ENCODE measurements at regions not wholly inside any gene's neighbourhood (a gene's known extent, or its start where the extent isn't known, plus 50 kb on each side); places are given as distances from the start of the nearest gene placed in this dataset.

DNA sequence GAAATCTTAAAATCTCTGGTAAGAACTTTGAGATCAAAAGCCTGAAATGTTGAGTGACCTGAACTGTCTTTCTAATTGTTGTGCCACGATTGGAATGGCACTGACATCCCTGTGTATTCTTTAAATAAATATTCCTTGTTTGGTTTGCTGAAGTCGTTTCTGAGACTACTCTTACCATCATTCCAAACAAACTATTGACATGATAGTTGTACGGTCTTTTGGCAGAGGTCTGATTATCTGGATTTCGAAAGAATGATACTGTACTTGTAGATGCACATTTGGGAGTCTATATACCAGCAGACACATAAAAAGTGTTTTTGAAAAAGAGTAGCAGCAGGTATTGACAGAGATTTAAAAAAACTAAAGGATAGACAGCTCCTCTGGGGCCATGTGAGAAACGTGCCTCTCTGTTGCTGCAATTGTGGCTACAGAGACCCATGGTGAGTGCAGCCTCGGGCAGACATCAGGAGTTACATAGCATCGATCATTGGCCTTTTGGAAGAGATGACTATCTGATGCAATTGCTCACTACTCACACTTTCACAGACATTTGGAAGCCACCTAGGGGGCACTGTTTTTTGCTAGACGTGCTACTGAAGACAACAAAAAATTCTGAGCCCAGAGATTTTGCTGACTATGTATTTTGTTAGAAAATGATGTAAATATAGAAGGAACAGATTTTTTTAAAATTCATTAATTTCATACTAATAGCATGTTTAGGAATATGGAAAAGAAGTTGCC, 464.5 kb downstream of the KCNT2 start:
- H3K79me1 ChIP-seq (ENCODE audit: low read length): no peaks in the 10 kb centered on the region
- no peaks in the 10 kb centered on the region for H3K4me1 ChIP-seq (ENCODE audit: control insufficient read depth in 1 of 2, insufficient read depth in 2 of 2, low read length in 2 of 2)
- H3K4me2 ChIP-seq (ENCODE audit: low read length): no peak overlapping the region
- no peaks in the 10 kb centered on the region for H3K36me3 ChIP-seq (ENCODE audit: control insufficient read depth in 1 of 2, insufficient read depth in 2 of 2, low read length in 2 of 2)
- H3K9ac ChIP-seq (ENCODE audit: low read length): no peak overlapping the region
- H2BK12ac ChIP-seq (ENCODE audit: low read length): no peak overlapping the region
- H2BK120ac ChIP-seq (ENCODE audit: insufficient read depth, low read length, poor library complexity): no peak overlapping the region
- no peak overlapping the region for H2AK5ac ChIP-seq (ENCODE audit: low read length)
- no peak overlapping the region for H2BK5ac ChIP-seq (ENCODE audit: low read depth, low read length, poor library complexity)
- no peak overlapping the region for H3K18ac ChIP-seq (ENCODE audit: low read length)
- H2AFZ ChIP-seq (ENCODE audit: insufficient read depth, low read length, poor library complexity): no peak overlapping the region
- H3K14ac ChIP-seq (ENCODE audit: low read length): no peak overlapping the region
- no peak overlapping the region for H4K8ac ChIP-seq (ENCODE audit: low read depth, low read length)
- no peak overlapping the region for H3K4me3 ChIP-seq (ENCODE audit: low read depth, low read length)
- no peak overlapping the region for H3K23ac ChIP-seq (ENCODE audit: low read length)
- H3K79me2 ChIP-seq (ENCODE audit: control insufficient read depth, insufficient read depth, low read length, poor library complexity): no peaks in the 10 kb centered on the region
- no peaks in the 10 kb centered on the region for H3K27me3 ChIP-seq (ENCODE audit: insufficient read depth, low read length)
- H3K9me3 ChIP-seq (ENCODE audit: insufficient read depth, low read depth, low read length): no peaks in the 10 kb centered on the region
- DNase-seq: peak in 1 of 2 donors; percentile 7
- H4K12ac ChIP-seq (ENCODE audit: low read depth, low read length): no peak overlapping the region
- H3K4ac ChIP-seq (ENCODE audit: low read depth, low read length): no peak overlapping the region
- H4K91ac ChIP-seq (ENCODE audit: low read depth, low read length): no peak overlapping the region
- H3K27ac ChIP-seq (ENCODE audit: low read depth, low read length): no peak overlapping the region
- WGBS (ENCODE audit: extremely low coverage, insufficient coverage, insufficient read length): no CpG with 5 or more reads among the region's 8 CpGs

DNA sequence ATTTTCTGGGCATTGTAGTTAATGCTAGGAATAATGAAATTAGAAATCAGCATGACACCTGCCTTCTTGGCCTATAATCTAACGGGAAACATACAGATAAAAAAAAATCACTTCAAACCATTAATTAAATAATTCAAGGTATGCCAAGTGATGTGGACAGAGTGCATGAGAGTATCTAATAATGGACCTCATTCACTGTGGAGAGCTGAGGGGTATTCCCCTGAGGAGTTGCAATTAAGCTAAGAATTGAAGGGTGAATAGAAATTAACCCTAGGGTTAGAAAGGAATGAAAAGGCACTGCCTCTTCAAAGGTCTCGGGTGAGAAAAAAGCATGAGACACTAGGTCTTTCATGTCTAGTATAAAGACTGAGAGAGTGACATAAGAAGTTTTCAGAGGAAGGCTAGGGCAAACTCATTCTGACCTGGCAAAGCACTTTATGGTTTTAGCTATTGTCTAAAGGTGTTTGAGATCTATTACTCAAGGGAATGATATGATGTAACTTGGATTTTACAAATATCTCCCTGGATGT, 466.1 kb downstream of the KCNT2 start:
- Histone ChIP-seq H4K12ac (ENCODE audit: low read depth, low read length) (no peak overlapping the region), H3K4ac (ENCODE audit: low read depth, low read length) (no peak overlapping the region), H3K79me2 (ENCODE audit: control insufficient read depth, insufficient read depth, low read length, poor library complexity) (no peaks in the 10 kb centered on the region), H2AFZ (ENCODE audit: insufficient read depth, low read length, poor library complexity) (no peak overlapping the region), H3K79me1 (ENCODE audit: low read length) (no peaks in the 10 kb centered on the region), H3K9ac (ENCODE audit: low read length) (no peak overlapping the region), H2BK12ac (ENCODE audit: low read length) (no peak overlapping the region), H2BK5ac (ENCODE audit: low read depth, low read length, poor library complexity) (no peak overlapping the region), H3K27ac (ENCODE audit: low read depth, low read length) (no peak overlapping the region), H2BK120ac (ENCODE audit: insufficient read depth, low read length, poor library complexity) (no peak overlapping the region), H3K27me3 (ENCODE audit: insufficient read depth, low read length) (no peaks in the 10 kb centered on the region), H4K91ac (ENCODE audit: low read depth, low read length) (no peak overlapping the region), H3K36me3 (ENCODE audit: control insufficient read depth in 1 of 2, insufficient read depth in 2 of 2, low read length in 2 of 2) (no peaks in the 10 kb centered on the region), H3K9me3 (ENCODE audit: insufficient read depth, low read depth, low read length) (no peaks in the 10 kb centered on the region), H3K18ac (ENCODE audit: low read length) (no peak overlapping the region), H3K14ac (ENCODE audit: low read length) (no peak overlapping the region), H3K4me2 (ENCODE audit: low read length) (no peak overlapping the region), H3K4me3 (ENCODE audit: low read depth, low read length) (no peak overlapping the region), H3K4me1 (ENCODE audit: control insufficient read depth in 1 of 2, insufficient read depth in 2 of 2, low read length in 2 of 2) (no peaks in the 10 kb centered on the region), H3K23ac (ENCODE audit: low read length) (no peak overlapping the region), H2AK5ac (ENCODE audit: low read length) (no peak overlapping the region), H4K8ac (ENCODE audit: low read depth, low read length) (no peak overlapping the region)
- no CpG with 5 or more reads among the region's 2 CpGs for WGBS (ENCODE audit: extremely low coverage, insufficient coverage, insufficient read length)
- DNase-seq: no peak

DNA sequence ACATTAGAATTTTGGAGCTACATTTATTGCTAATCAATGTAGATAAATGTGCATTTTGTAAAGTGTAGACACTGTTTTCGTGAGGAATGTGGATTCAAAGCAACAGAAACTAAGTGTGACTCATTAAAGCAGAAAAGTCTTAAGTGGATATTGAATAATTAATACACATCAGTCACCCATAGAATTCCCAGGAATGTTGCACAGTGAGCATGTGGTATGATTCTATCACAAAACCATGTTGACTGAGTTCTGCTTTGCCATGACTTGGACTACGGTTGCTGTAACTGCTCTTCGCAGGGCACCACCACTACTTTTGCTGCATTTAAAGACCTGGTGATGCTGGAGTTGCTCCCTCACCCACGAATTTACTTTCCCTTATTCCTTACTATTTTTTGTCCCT, 471.8 kb downstream of the KCNT2 start:
- no peaks in the 10 kb centered on the region for H3K79me1 ChIP-seq (ENCODE audit: low read length)
- H3K14ac ChIP-seq (ENCODE audit: low read length): no peak overlapping the region
- no peak overlapping the region for H3K23ac ChIP-seq (ENCODE audit: low read length)
- no peak overlapping the region for H2BK120ac ChIP-seq (ENCODE audit: insufficient read depth, low read length, poor library complexity)
- no peak overlapping the region for H4K12ac ChIP-seq (ENCODE audit: low read depth, low read length)
- H3K4ac ChIP-seq (ENCODE audit: low read depth, low read length): no peak overlapping the region
- no peaks in the 10 kb centered on the region for H3K9me3 ChIP-seq (ENCODE audit: insufficient read depth, low read depth, low read length)
- no peak overlapping the region for H3K4me3 ChIP-seq (ENCODE audit: low read depth, low read length)
- H3K79me2 ChIP-seq (ENCODE audit: control insufficient read depth, insufficient read depth, low read length, poor library complexity): no peaks in the 10 kb centered on the region
- H3K36me3 ChIP-seq (ENCODE audit: control insufficient read depth in 1 of 2, insufficient read depth in 2 of 2, low read length in 2 of 2): no peaks in the 10 kb centered on the region
- no peak overlapping the region for H4K8ac ChIP-seq (ENCODE audit: low read depth, low read length)
- no CpG with 5 or more reads among the region's 4 CpGs for WGBS (ENCODE audit: extremely low coverage, insufficient coverage, insufficient read length)
- no peak overlapping the region for H3K18ac ChIP-seq (ENCODE audit: low read length)
- no peak overlapping the region for H2BK12ac ChIP-seq (ENCODE audit: low read length)
- no peak overlapping the region for H4K91ac ChIP-seq (ENCODE audit: low read depth, low read length)
- H3K9ac ChIP-seq (ENCODE audit: low read length): no peak overlapping the region
- no peak overlapping the region for H3K27ac ChIP-seq (ENCODE audit: low read depth, low read length)
- DNase-seq: peak; percentile 11 to 58
- H2AFZ ChIP-seq (ENCODE audit: insufficient read depth, low read length, poor library complexity): no peak overlapping the region
- H3K4me1 ChIP-seq (ENCODE audit: control insufficient read depth in 1 of 2, insufficient read depth in 2 of 2, low read length in 2 of 2): no peaks in the 10 kb centered on the region
- H3K4me2 ChIP-seq (ENCODE audit: low read length): no peak overlapping the region
- no peak overlapping the region for H2BK5ac ChIP-seq (ENCODE audit: low read depth, low read length, poor library complexity)
- H2AK5ac ChIP-seq (ENCODE audit: low read length): no peak overlapping the region
- no peaks in the 10 kb centered on the region for H3K27me3 ChIP-seq (ENCODE audit: insufficient read depth, low read length)

DNA sequence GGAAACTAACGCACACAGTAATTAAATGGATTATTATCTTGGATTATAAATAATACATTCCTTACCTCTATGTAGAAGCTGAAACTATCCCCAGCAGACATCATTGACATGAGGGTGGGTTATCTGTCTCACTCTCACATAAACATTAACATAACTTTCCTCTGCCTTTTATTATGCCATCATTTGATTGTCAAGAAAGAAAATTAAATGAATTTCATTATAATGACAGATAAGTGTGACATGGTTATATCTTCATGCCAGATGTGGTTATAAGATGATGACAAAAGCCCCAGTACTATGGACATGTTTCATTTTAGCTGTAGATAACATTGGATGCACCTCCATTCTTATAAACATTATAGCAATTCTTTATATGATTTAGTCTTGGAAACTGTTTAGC, 476.5 kb downstream of the KCNT2 start:
- H3K79me1 ChIP-seq (ENCODE audit: low read length): no peaks in the 10 kb centered on the region
- no peak overlapping the region for H3K23ac ChIP-seq (ENCODE audit: low read length)
- H3K79me2 ChIP-seq (ENCODE audit: control insufficient read depth, insufficient read depth, low read length, poor library complexity): no peaks in the 10 kb centered on the region
- H3K27me3 ChIP-seq (ENCODE audit: insufficient read depth, low read length): no peaks in the 10 kb centered on the region
- no peak overlapping the region for H3K27ac ChIP-seq (ENCODE audit: low read depth, low read length)
- H3K4me2 ChIP-seq (ENCODE audit: low read length): no peak overlapping the region
- no peaks in the 10 kb centered on the region for H3K36me3 ChIP-seq (ENCODE audit: control insufficient read depth in 1 of 2, insufficient read depth in 2 of 2, low read length in 2 of 2)
- WGBS (ENCODE audit: extremely low coverage, insufficient coverage, insufficient read length): no CpG with 5 or more reads among the region's 1 CpG
- no peaks in the 10 kb centered on the region for H3K4me1 ChIP-seq (ENCODE audit: control insufficient read depth in 1 of 2, insufficient read depth in 2 of 2, low read length in 2 of 2)
- no peak overlapping the region for H3K9ac ChIP-seq (ENCODE audit: low read length)
- H3K4ac ChIP-seq (ENCODE audit: low read depth, low read length): no peak overlapping the region
- no peak overlapping the region for H3K14ac ChIP-seq (ENCODE audit: low read length)
- H4K12ac ChIP-seq (ENCODE audit: low read depth, low read length): no peak overlapping the region
- H4K91ac ChIP-seq (ENCODE audit: low read depth, low read length): no peak overlapping the region
- DNase-seq: no peak
- H3K18ac ChIP-seq (ENCODE audit: low read length): no peak overlapping the region
- H3K9me3 ChIP-seq (ENCODE audit: insufficient read depth, low read depth, low read length): no peaks in the 10 kb centered on the region
- no peak overlapping the region for H2AK5ac ChIP-seq (ENCODE audit: low read length)
- no peak overlapping the region for H2BK12ac ChIP-seq (ENCODE audit: low read length)
- H2AFZ ChIP-seq (ENCODE audit: insufficient read depth, low read length, poor library complexity): no peak overlapping the region
- no peak overlapping the region for H2BK120ac ChIP-seq (ENCODE audit: insufficient read depth, low read length, poor library complexity)
- H4K8ac ChIP-seq (ENCODE audit: low read depth, low read length): no peak overlapping the region
- H3K4me3 ChIP-seq (ENCODE audit: low read depth, low read length): no peak overlapping the region
- H2BK5ac ChIP-seq (ENCODE audit: low read depth, low read length, poor library complexity): no peak overlapping the region
